ENCODE measurements at regions not wholly inside any gene's neighbourhood (a gene's known extent, or its start where the extent isn't known, plus 50 kb on each side); places are given as distances from the start of the nearest gene placed in this dataset.
"Not testable (repeated sequence)": the region's sequence is repeated elsewhere in the genome, so short reads cannot be mapped to it uniquely, and the experiment has no call there.

GRCh38 chr3:72077473-72078259, 292.7 kb upstream of the PROK2 start:
- H3K4me3 Mint-ChIP-seq: no peak overlapping the region
- CTCF ChIA-PET: interaction anchor here (0.6 kb wide), 1 partner anchor 93 kb away, joined by 4 read pairs; no protein-coding TSS in a partner anchor
- no peaks in the 10 kb centered on the region for H3K36me3 Mint-ChIP-seq (ENCODE audit: low read depth)
- POLR2A ChIA-PET: no interaction called here
- peaks cover 24% of the 10 kb centered on the region for H3K4me1 Mint-ChIP-seq
- peaks cover 2% of the 10 kb centered on the region for H3K27me3 Mint-ChIP-seq
- no peak for DNase-seq
- H3K27ac Mint-ChIP-seq: no peak overlapping the region
- peaks cover 17% of the 10 kb centered on the region for H3K9me3 Mint-ChIP-seq

GRCh38 chr3:72075848-72076247, 290.9 kb upstream of the PROK2 start:
- H3K4me3 Mint-ChIP-seq; H3K27me3 Mint-ChIP-seq; CTCF ChIA-PET; DNase-seq; POLR2A ChIA-PET; H3K27ac Mint-ChIP-seq; H3K36me3 Mint-ChIP-seq (ENCODE audit: low read depth): not testable (repeated sequence)
- Mint-ChIP-seq H3K9me3 (peaks cover 17% of the 10 kb centered on the region), H3K4me1 (peaks cover 24% of the 10 kb centered on the region)

DNA sequence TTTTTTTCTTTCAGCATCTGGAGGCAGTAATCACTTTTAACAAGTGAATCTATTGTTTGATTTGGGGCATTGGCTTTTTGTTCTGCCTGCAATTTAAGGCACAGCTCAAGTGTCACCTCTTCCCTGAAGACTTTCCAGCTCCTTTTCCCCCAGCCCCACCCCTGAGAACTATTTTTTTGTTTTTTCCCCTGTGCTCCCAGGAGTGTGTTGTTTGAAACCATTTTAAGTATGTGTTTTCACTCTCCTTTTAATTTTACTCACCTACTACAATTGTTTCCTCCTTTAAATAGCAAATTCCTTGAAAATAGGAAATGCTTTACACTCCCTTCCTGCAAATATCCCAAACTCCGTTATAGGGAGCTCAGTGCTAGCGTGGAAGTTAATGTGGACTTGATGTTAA, 286.7 kb upstream of the PROK2 start:
- Mint-ChIP-seq H3K4me3 (no peak overlapping the region), H3K36me3 (ENCODE audit: low read depth) (no peaks in the 10 kb centered on the region), H3K9me3 (peaks cover 16% of the 10 kb centered on the region), H3K27me3 (peaks cover 8% of the 10 kb centered on the region), H3K4me1 (no peaks in the 10 kb centered on the region), H3K27ac (no peak overlapping the region)
- no peak for DNase-seq
- ChIA-PET CTCF (no interaction called here), POLR2A (no interaction called here)

- CTCF ChIA-PET: no interaction called here
- H3K27me3 Mint-ChIP-seq: peaks cover 8% of the 10 kb centered on the region
- POLR2A ChIA-PET: no interaction called here
These were observed 285.1 kb upstream of the PROK2 start for GRCh38 chr3:72070005-72070404.

GRCh38 chr3:72069543-72069942, 284.6 kb upstream of the PROK2 start:
- peaks cover 4% of the 10 kb centered on the region for H3K4me1 Mint-ChIP-seq
- H3K27me3 Mint-ChIP-seq: peaks cover 8% of the 10 kb centered on the region
- H3K9me3 Mint-ChIP-seq: no peaks in the 10 kb centered on the region
- CTCF ChIA-PET: no interaction called here
- POLR2A ChIA-PET: no interaction called here
- no peaks in the 10 kb centered on the region for H3K36me3 Mint-ChIP-seq (ENCODE audit: low read depth)
- no peak overlapping the region for H3K4me3 Mint-ChIP-seq
- no peak for DNase-seq
- no peak overlapping the region for H3K27ac Mint-ChIP-seq

More at GRCh38 chr3:72070005-72070404, 285.1 kb upstream of the PROK2 start:
- Mint-ChIP-seq H3K27ac (no peak overlapping the region), H3K4me1 (peaks cover 4% of the 10 kb centered on the region), H3K4me3 (no peak overlapping the region), H3K9me3 (peaks cover 4% of the 10 kb centered on the region), H3K36me3 (ENCODE audit: low read depth) (no peaks in the 10 kb centered on the region)
- no peak for DNase-seq

- Mint-ChIP-seq H3K27ac (no peak overlapping the region), H3K4me1 (peaks cover 4% of the 10 kb centered on the region), H3K27me3 (peaks cover 15% of the 10 kb centered on the region), H3K9me3 (peaks cover 7% of the 10 kb centered on the region), H3K36me3 (ENCODE audit: low read depth) (no peaks in the 10 kb centered on the region), H3K4me3 (no peak overlapping the region)
- CTCF ChIA-PET: no interaction called here
- DNase-seq: no peak
- POLR2A ChIA-PET: no interaction called here
These were observed 283.7 kb upstream of the PROK2 start for GRCh38 chr3:72068621-72069020.

- ChIA-PET CTCF (no interaction called here), POLR2A (no interaction called here)
- peaks cover 17% of the 10 kb centered on the region for H3K27me3 Mint-ChIP-seq
These were observed 282.8 kb upstream of the PROK2 start for GRCh38 chr3:72067721-72068120.

GRCh38 chr3:72065872-72066641, 281.1 kb upstream of the PROK2 start:
- Mint-ChIP-seq H3K27ac (no peak overlapping the region), H3K36me3 (ENCODE audit: low read depth) (no peaks in the 10 kb centered on the region), H3K4me1 (peaks cover 4% of the 10 kb centered on the region), H3K4me3 (no peak overlapping the region), H3K9me3 (peaks cover 17% of the 10 kb centered on the region), H3K27me3 (peaks cover 20% of the 10 kb centered on the region)
- CTCF ChIA-PET: no interaction called here
- DNase-seq: no peak
- POLR2A ChIA-PET: no interaction called here

More at GRCh38 chr3:72067721-72068120, 282.8 kb upstream of the PROK2 start:
- Mint-ChIP-seq H3K9me3 (peaks cover 11% of the 10 kb centered on the region), H3K27ac (no peak overlapping the region), H3K4me3 (no peak overlapping the region), H3K36me3 (ENCODE audit: low read depth) (no peaks in the 10 kb centered on the region), H3K4me1 (peaks cover 4% of the 10 kb centered on the region)
- no peak for DNase-seq

- Mint-ChIP-seq H3K27ac (no peak overlapping the region), H3K36me3 (ENCODE audit: low read depth) (no peaks in the 10 kb centered on the region), H3K9me3 (peaks cover 17% of the 10 kb centered on the region), H3K27me3 (peaks cover 20% of the 10 kb centered on the region), H3K4me1 (peaks cover 4% of the 10 kb centered on the region), H3K4me3 (no peak overlapping the region)
- ChIA-PET CTCF (no interaction called here), POLR2A (no interaction called here)
- DNase-seq: no peak
These were observed 280.3 kb upstream of the PROK2 start for GRCh38 chr3:72065236-72065635.

DNA sequence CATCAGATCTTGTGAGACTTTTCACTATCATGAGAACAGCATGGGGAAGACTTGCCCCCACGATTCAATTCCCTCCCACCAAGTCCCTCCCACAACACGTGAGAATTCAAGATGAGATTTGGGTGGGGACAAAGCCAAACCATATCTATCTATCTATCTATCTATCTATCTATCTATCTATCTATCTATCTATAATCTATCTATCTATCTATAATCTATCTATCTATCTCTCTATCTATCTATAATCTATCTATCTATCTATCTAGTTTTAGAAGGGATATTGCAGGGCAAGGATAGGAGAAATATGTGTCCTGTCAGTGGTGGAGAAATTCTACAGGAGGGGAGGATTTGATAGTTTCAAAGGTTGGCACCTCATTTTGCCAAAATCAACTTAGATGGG, 279.8 kb upstream of the PROK2 start:
- H3K36me3 Mint-ChIP-seq (ENCODE audit: low read depth); H3K27ac Mint-ChIP-seq; CTCF ChIA-PET; POLR2A ChIA-PET; H3K4me1 Mint-ChIP-seq; H3K4me3 Mint-ChIP-seq; DNase-seq: not testable (repeated sequence)
- peaks cover 17% of the 10 kb centered on the region for H3K9me3 Mint-ChIP-seq
- H3K27me3 Mint-ChIP-seq: peaks cover 20% of the 10 kb centered on the region

DNA sequence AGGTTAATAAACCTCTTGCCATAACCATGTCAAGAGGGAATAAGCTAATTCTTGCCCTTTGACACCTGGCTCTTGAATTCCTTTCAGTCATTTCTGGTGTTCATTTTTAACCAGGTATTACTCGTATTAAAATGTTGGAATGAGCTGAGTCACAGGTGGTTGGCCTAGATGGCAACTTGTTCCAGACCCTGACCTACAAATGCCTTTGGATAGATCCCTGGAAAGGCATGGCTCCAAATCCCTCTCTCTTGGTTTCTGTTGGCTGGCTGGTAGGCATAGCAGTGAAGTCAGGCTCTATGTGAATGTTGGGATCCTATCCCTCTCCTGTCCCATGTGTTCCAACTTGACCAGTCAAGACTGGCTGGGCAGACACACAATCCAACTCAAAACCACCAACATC, 277.1 kb upstream of the PROK2 start:
- Mint-ChIP-seq H3K36me3 (ENCODE audit: low read depth) (no peaks in the 10 kb centered on the region), H3K4me1 (peaks cover 4% of the 10 kb centered on the region), H3K9me3 (peaks cover 17% of the 10 kb centered on the region), H3K27ac (no peak overlapping the region), H3K27me3 (peaks cover 14% of the 10 kb centered on the region), H3K4me3 (no peak overlapping the region)
- CTCF ChIA-PET: no interaction called here
- DNase-seq: no peak
- POLR2A ChIA-PET: no interaction called here

GRCh38 chr3:72060447-72061034, 275.6 kb upstream of the PROK2 start:
- Mint-ChIP-seq H3K4me3 (no peak overlapping the region), H3K36me3 (ENCODE audit: low read depth) (no peaks in the 10 kb centered on the region), H3K4me1 (no peaks in the 10 kb centered on the region), H3K27me3 (peaks cover 12% of the 10 kb centered on the region), H3K27ac (no peak overlapping the region), H3K9me3 (peaks cover 17% of the 10 kb centered on the region)
- POLR2A ChIA-PET: no interaction called here
- CTCF ChIA-PET: no interaction called here
- DNase-seq: no peak

DNA sequence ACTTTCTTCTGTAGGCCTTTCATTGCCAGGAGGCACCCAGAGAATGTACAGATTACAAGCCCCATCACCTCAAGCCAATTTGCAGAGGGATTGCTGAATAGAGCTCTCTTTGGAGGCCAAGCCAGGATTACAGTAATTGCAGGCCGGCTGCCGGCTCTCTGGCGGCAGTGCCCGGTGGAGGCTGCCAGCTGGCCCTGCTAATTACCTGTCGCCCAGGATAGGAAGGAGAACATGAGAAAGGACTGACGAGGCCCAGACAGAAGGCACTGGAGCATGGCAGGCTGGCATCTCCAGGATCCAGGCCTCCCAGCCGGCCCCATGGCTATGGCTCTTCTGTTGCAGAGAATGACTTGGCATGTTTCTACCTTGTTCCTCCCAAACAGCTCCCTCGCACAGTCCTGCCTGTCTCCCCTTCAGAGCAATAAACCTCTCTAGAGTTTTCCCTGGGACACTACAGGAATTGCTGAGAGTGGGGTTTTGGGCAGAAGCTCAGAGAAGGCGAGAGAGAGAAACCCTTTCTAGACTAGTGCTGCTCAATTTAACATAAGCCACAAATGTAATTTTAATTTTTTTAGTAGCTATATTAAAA, 273.6 kb upstream of the PROK2 start:
- Mint-ChIP-seq H3K4me3 (no peak overlapping the region), H3K4me1 (no peaks in the 10 kb centered on the region), H3K9me3 (peaks cover 10% of the 10 kb centered on the region), H3K36me3 (ENCODE audit: low read depth) (no peaks in the 10 kb centered on the region), H3K27me3 (peaks cover 6% of the 10 kb centered on the region), H3K27ac (no peak overlapping the region)
- POLR2A ChIA-PET: no interaction called here
- no peak for DNase-seq
- CTCF ChIA-PET: no interaction called here
